NCI-H2081 (cell line): ENCODE measurements at regions not wholly inside any gene's neighbourhood (a gene's known extent, or its start where the extent isn't known, plus 50 kb on each side); places are given as distances from the start of the nearest gene placed in this dataset.
"Not testable (repeated sequence)": the region's sequence is repeated elsewhere in the genome, so short reads cannot be mapped to it uniquely, and the experiment has no call there.

Experiments
- DNase-seq, 2 experiments: peaks; one replicate each; lab custom pipeline; 2025; lab: John Stamatoyannopoulos, UW

DNA sequence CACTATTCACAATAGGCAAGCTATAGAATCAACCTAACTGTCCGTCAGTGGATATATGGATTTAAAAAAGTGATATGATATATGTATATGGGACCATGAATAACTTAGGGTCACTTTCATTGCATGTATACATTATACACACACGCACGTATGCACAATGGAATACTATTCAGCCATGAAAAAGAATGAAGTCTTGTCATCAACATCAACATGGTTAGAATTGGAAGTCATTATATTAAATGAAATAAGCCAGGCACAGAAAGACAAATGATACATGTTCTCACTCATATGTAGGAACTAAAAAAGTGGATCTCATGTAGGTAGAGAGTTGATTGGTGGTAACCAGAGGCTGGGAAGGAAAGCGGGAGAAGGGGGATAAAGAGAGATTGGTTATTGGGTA is 234.3 kb downstream of the VRK1 start:
- DNase-seq = no peak

DNA sequence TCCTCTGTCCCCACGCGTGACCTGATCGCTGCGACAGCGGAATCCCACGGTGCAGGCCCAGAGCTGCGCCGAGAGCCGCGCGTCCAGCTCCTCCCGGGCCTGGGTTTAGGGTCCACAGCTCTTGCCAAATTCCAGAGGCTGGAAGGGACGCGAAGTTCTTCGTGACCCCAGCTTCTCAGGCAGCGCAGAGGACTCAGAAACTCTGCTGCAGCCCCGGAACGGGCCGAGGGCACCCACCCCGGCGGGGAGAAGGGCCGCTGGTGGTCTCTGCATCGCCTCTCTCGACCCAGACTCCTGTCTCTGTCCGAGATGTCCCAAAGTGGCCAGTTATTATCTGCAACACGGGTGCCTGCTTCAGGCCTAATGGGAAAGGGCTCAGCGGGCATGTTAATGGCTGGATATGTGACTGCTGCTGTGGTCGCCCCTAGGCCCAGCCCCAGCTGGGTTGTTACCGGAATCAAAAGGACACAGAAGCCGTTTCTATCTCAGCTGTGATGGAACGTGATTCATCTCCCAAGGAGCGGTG is 236.4 kb downstream of the VRK1 start:
- DNase-seq = no peak

DNA sequence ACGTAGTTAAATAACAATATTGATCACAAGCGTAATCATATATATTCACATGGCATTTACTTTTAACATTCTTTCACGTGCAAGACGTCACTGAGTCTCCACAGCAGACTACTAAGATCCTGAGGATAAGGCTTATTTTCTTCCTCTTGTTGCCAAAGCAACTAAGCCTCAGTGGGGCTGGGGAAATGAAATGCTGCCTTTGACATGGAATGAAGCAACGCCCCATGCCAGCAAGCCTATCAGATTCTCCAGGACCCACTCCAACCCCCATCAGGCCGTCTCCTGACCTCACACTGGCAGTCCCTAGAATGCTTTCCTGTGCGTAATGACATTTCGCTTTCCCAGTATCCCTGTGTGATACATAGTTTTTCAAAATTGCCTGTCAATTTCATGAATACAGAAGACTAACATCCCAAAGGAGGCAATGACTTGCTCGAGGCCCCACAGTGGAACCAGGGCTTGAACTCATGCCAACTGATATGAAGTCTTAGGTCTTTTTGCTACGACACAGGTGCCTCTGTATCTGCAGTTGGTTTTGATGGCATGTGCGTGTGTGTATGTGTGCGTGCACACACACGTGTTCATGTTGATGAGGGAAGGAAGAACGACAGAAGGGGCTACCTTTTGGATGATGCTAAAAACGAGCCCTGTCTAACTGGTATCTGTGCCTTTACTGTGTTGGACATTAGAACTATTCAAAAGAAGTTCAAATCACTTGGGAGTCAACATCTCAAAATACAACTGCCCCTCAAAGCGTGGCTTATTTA is 239.1 kb downstream of the VRK1 start:
- no peak for DNase-seq

- DNase-seq = no peak
These were observed 242.7 kb downstream of the VRK1 start for GRCh38 chr14:97039717-97040363.

- no peak for DNase-seq
These were observed 249.8 kb downstream of the VRK1 start for GRCh38 chr14:97046967-97047366.

- no peak for DNase-seq
These were observed 254.8 kb downstream of the VRK1 start for GRCh38 chr14:97052001-97052400.

GRCh38 chr14:97053941-97054340 is 256.8 kb downstream of the VRK1 start:
- no peak for DNase-seq

GRCh38 chr14:97055355-97055754 is 258.2 kb downstream of the VRK1 start:
- DNase-seq = no peak

DNA sequence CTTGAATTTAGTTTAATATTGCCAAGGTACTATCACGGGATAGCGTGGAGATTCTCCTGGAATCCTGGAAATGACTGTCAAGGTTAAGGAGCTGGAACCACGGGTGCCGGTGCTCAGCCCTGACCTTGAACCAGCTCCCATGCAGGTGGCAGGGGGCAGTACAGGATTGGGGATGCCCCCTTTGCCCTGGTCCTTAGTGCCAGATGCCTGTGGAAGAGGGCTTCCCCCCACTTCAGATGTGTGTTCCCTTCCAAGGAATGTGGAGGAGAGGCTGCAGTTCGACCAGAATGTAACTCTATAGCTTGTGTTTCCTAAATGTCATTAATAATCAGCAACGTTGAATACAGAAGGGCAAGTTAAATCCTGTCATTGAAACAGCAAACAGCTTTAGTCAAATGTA is 258.9 kb downstream of the VRK1 start:
- DNase-seq = no peak

- DNase-seq = no peak
These were observed 260.3 kb downstream of the VRK1 start for GRCh38 chr14:97057238-97058073.

- DNase-seq = no peak
These were observed 260.9 kb downstream of the VRK1 start for GRCh38 chr14:97058074-97058467.

DNA sequence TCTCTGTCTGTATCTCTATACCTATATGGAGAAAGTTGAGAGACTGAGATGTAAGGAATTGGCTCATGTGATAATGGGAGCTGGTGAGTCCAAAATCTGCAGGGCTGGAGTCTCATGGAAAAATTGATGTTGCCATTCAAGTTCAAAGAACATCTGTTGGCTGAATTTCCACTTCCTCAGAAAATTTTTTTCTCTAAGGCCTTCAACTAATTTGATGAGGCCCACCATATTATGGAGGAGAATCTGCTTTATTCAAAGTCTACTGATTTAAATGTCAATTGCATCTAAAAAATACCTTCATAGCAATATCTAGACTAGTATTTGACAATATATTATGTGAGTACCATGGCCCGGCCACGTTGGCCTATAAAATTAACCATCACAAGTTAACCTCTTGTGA is 261.4 kb downstream of the VRK1 start:
- DNase-seq = no peak

- no peak for DNase-seq
These were observed 264.0 kb downstream of the VRK1 start for GRCh38 chr14:97061198-97061597.

DNA sequence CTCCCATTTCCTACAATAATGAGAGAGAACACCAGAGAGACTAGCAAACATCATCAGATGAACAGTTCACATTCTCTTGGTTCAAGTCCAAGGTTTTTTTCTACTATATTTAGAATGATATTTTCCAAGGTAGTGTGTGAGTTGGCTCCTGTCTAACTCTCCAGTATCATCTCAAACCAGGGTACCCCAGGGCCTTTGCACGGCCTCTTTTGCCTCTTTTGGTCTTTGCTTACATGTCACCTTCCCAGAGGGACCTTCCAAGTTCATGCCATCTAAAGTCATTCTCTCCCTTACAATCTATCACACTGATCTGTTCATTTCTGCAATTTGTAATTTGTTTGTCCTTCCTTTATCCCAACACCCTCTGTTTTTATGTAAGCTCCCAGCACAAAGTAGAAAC is 264.5 kb downstream of the VRK1 start:
- no peak for DNase-seq

GRCh38 chr14:97065305-97066067 is 268.3 kb downstream of the VRK1 start:
- DNase-seq = no peak

DNA sequence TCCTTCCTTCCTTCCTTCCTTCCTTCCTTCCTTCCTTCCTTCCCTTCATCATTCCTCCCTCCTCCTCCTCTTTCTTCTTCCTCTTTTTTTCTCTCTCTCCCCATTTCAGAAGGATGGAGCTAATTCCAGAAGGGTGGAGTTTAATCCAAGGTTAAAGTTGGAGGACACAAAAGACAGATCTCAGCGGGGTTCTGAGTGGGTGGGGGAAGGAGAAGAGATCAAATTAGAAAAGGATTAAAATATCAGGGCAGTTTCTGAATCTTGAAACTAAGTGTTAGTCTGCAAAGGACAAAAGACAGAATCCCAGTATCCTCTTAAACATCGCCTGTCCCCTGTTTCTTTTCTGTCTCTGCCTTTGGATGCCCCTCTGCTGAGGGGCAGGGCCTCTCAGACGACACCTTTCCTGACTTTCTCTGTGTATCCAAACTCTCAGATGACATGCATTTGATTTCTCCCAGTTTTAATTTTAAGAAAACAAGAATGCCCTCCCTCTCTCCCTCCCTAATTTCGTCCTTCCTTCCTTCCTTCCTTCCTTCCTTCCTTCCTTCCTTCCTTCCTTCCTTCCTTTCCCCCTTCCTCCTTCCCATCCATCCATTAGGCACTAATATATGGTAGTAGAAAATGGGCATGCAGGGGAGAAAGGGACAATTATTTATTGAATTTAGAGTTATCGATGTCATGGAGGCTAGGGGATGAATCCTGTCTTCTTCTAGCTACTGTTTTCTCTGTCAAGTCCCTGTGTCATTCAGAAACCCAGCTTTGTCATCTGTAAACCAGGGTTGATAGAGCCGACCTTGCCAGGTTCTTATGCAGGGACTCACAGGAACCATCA is 269.1 kb downstream of the VRK1 start:
- DNase-seq = no peak

- not testable (repeated sequence) for DNase-seq
These were observed 271.1 kb downstream of the VRK1 start for GRCh38 chr14:97068293-97068692.

GRCh38 chr14:97070259-97070658 is 273.1 kb downstream of the VRK1 start:
- no peak for DNase-seq

GRCh38 chr14:97071177-97071576 is 274.0 kb downstream of the VRK1 start:
- DNase-seq = no peak

DNA sequence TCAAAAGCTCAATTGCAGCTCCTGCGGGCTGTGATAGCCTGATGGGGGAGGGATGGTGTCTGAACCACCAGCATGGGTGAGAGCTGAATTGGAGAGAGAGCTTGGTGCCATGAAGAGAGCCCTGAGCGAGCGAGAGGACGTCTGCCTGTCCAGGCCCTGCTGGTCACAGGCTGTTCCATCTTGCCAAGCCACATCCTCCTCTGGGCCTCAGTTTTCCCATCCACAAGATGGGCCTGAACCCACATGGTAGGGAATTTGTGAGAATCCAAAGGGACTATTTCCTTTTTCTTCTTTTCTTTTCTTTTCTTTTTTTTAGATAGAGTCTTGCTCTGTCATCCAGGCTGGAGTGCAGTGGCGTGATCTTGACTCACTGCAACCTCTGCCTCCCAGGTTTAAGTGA is 276.4 kb downstream of the VRK1 start:
- no peak for DNase-seq

GRCh38 chr14:97074456-97074855 is 277.3 kb downstream of the VRK1 start:
- DNase-seq = no peak
